ENCODE measurements at regions not wholly inside any gene's neighbourhood (a gene's known extent, or its start where the extent isn't known, plus 50 kb on each side); places are given as distances from the start of the nearest gene placed in this dataset.

- H3K36me3 ChIP-seq, result no peaks in the 10 kb centered on the region
- H3K4me1 ChIP-seq, result no peaks in the 10 kb centered on the region
- no peak for TF ChIP-seq POLR2A (IDR thresholded peaks at IDR 0.05)
- TF ChIP-seq, protein P1, sequence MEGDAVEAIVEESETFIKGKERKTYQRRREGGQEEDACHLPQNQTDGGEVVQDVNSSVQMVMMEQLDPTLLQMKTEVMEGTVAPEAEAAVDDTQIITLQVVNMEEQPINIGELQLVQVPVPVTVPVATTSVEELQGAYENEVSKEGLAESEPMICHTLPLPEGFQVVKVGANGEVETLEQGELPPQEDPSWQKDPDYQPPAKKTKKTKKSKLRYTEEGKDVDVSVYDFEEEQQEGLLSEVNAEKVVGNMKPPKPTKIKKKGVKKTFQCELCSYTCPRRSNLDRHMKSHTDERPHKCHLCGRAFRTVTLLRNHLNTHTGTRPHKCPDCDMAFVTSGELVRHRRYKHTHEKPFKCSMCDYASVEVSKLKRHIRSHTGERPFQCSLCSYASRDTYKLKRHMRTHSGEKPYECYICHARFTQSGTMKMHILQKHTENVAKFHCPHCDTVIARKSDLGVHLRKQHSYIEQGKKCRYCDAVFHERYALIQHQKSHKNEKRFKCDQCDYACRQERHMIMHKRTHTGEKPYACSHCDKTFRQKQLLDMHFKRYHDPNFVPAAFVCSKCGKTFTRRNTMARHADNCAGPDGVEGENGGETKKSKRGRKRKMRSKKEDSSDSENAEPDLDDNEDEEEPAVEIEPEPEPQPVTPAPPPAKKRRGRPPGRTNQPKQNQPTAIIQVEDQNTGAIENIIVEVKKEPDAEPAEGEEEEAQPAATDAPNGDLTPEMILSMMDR (IDR thresholded peaks at IDR 0.05), result no peak
- no CpG with 5 or more reads among the region's 10 CpGs for WGBS (ENCODE audit: insufficient coverage, low coverage, low lambda C conversion rate, missing lambda C conversion rate)
- H3K27ac ChIP-seq, result no peak overlapping the region
- no peak overlapping the region for H3K4me3 ChIP-seq
- intact Hi-C loops (cut with DNase I), result no loop called here
- DNase-seq (no peak), ATAC-seq (no peak)
- H3K9me3 ChIP-seq, result no peaks in the 10 kb centered on the region
- H3K27me3 ChIP-seq, result no peaks in the 10 kb centered on the region
Measured at GRCh38 chr17:79136596-79136995, 62.0 kb downstream of the ENGASE start.
